Right lobe of liver (tissue), 6 donors: ENCODE measurements at regions not wholly inside any gene's neighbourhood (a gene's known extent, or its start where the extent isn't known, plus 50 kb on each side); places are given as distances from the start of the nearest gene placed in this dataset.

Source experiments
- ATAC-seq, 4 donors: fragments of 200-7000 bp; cut with Tn5 transposase; one replicate each; pipeline ENCODE4 v1.9.1; 2020; ENCODE audit warnings: mild to moderate bottlenecking in 4 of 4, moderate library complexity in 4 of 4
- DNase-seq, 3 donors: peaks; one replicate each; pipeline ENCODE4 v3.0.0-alpha.2; 2020
- H3K27ac ChIP-seq, 3 donors: fragments of 200-600 bp; one replicate each; pipeline ENCODE4 v1.8.0; 2022
- H3K27me3 ChIP-seq, 2 donors: fragments of 200-600 bp; one replicate each; pipeline ENCODE4 v1.8.0; 2022
- H3K36me3 ChIP-seq, 4 donors: fragments of 200-600 bp; sonication (generic) in 1 of 4; one replicate each; pipeline versions ENCODE4 v1.5.1 to v1.8.0; 2017 to 2022; ENCODE audit warnings: control low read depth in 1 of 4
- H3K4me1 ChIP-seq, 4 donors: fragments of 200-600 bp; sonication (generic) in 1 of 4; one replicate each; pipeline versions ENCODE4 v1.5.1 to v1.8.0; 2017 to 2022; ENCODE audit warnings: control low read depth in 1 of 4
- H3K4me3 ChIP-seq, 3 donors: fragments of 200-600 bp; one replicate each; pipeline ENCODE4 v1.8.0; 2022
- H3K9me3 ChIP-seq, 4 donors: fragments of 200-600 bp; sonication (generic) in 1 of 4; one replicate each; pipeline versions ENCODE4 v1.5.1 to v1.8.0; 2017 to 2022; ENCODE audit warnings: control low read depth in 1 of 4
- CTCF ChIP-seq, 4 donors: fragments of 200-600 bp in 3 of 4; fragments of 450-650 bp in 1 of 4; IDR thresholded peaks; one replicate each; pipeline versions ENCODE4 v1.5.1 to v1.8.0; 2016 to 2022; ENCODE audit warnings: antibody characterized with exemption in 4 of 4, mild to moderate bottlenecking in 2 of 4
- POLR2A ChIP-seq: fragments of 450-650 bp; IDR thresholded peaks from one replicate; pipeline ENCODE4 v1.6.1; 2017; ENCODE audit warnings: antibody characterized with exemption, mild to moderate bottlenecking
- WGBS: methylation state at CpG from one replicate; pipeline ENCODE4 v1.1.6; 2018; ENCODE audit warnings: low coverage, low lambda C conversion rate; ENCODE audit not compliant: insufficient coverage; ENCODE audit errors: missing lambda C conversion rate; 5-methylcytosine and 5-hydroxymethylcytosine counted together
- intact Hi-C, 2 donors: fragments of 100-400 bp; cut with DNase I; formaldehyde crosslinking; loops; one replicate each; pipeline versions ENCODE4 v1.11.2 to v1.14.1; 2022
- donor health status: DM: no; HTN: yes; CAD: no.
- donor health status: DM: no; HTN: no; CAD: no.
- donor health status: DM: no; HTN: no; CAD: no.
- donor health status: DM: no; HTN: yes; CAD: no.
- donor health status: DM: no; HTN: yes; CAD: no.

- intact Hi-C loops, result no loop called here
- Histone ChIP-seq H3K36me3 (no peaks in the 10 kb centered on the region), H3K9me3 (no peaks in the 10 kb centered on the region), H3K4me3 (no peak overlapping the region), H3K4me1 (no peaks in the 10 kb centered on the region), H3K27ac (no peak overlapping the region), H3K27me3 (no peaks in the 10 kb centered on the region)
- WGBS, result 89% methylated on average over 2 of the region's 2 CpGs
- no peak for DNase-seq
- no peak for ATAC-seq
- TF ChIP-seq CTCF (IDR thresholded peaks at IDR 0.05) (no peak), POLR2A (no peak)
Observed at GRCh38 chr20:10928841-10929421, 255.1 kb upstream of the JAG1 start.

GRCh38 chr20:10935658-10936402 is 262.0 kb upstream of the JAG1 start:
- Histone ChIP-seq H3K4me3 (no peak overlapping the region), H3K36me3 (no peaks in the 10 kb centered on the region), H3K9me3 (no peaks in the 10 kb centered on the region), H3K27ac (no peak overlapping the region), H3K4me1 (no peaks in the 10 kb centered on the region), H3K27me3 (no peaks in the 10 kb centered on the region)
- TF ChIP-seq POLR2A (no peak), CTCF (IDR thresholded peaks at IDR 0.05) (no peak)
- 54% methylated on average over 5 of the region's 5 CpGs for WGBS
- intact Hi-C loops, result no loop called here
- no peak for DNase-seq
- no peak for ATAC-seq

- Histone ChIP-seq H3K27ac (no peak overlapping the region), H3K27me3 (no peaks in the 10 kb centered on the region), H3K4me3 (no peak overlapping the region), H3K4me1 (no peaks in the 10 kb centered on the region), H3K36me3 (no peaks in the 10 kb centered on the region), H3K9me3 (no peaks in the 10 kb centered on the region)
- ATAC-seq, result no peak
- 100% methylated on average over 1 of the region's 2 CpGs for WGBS
- no peak for DNase-seq
- TF ChIP-seq CTCF (IDR thresholded peaks at IDR 0.05) (no peak), POLR2A (no peak)
- intact Hi-C loops, result no loop called here
Observed at GRCh38 chr20:10936786-10937185, 263.0 kb upstream of the JAG1 start.

- Histone ChIP-seq H3K4me1 (no peaks in the 10 kb centered on the region), H3K27ac (no peak overlapping the region), H3K27me3 (no peaks in the 10 kb centered on the region), H3K4me3 (no peak overlapping the region), H3K36me3 (no peaks in the 10 kb centered on the region), H3K9me3 (no peaks in the 10 kb centered on the region)
- TF ChIP-seq CTCF (IDR thresholded peaks at IDR 0.05) (no peak), POLR2A (no peak)
- intact Hi-C loops, result no loop called here
- WGBS, result 96% methylated on average over 2 of the region's 2 CpGs
- ATAC-seq (no peak), DNase-seq (no peak)
Observed at GRCh38 chr20:10939331-10939941, 265.6 kb upstream of the JAG1 start.
